Breast epithelium (tissue), 3 donors: ENCODE measurements at regions not wholly inside any gene's neighbourhood (a gene's known extent, or its start where the extent isn't known, plus 50 kb on each side); places are given as distances from the start of the nearest gene placed in this dataset.

Experiments
- CTCF ChIP-seq, 3 donors: fragments of 450-650 bp; IDR thresholded peaks; one replicate each; pipeline ENCODE4 v1.5.1; 2016 to 2017; ENCODE audit warnings: antibody characterized with exemption in 3 of 3, mild to moderate bottlenecking in 3 of 3, moderate library complexity in 3 of 3
- POLR2AphosphoS5 ChIP-seq, 3 donors: sonication (generic); formaldehyde crosslinking; IDR thresholded peaks; one replicate each; pipeline ENCODE4 v1.6.1; 2017; ENCODE audit warnings: antibody characterized with exemption in 3 of 3

- TF ChIP-seq CTCF (IDR thresholded peaks at IDR 0.05) (no peak), POLR2AphosphoS5 (IDR thresholded peaks at IDR 0.05) (no peak)
These were observed 467.3 kb upstream of the CLINT1 start for GRCh38 chr5:158326256-158326655.
